ENCODE measurements at regions not wholly inside any gene's neighbourhood (a gene's known extent, or its start where the extent isn't known, plus 50 kb on each side); places are given as distances from the start of the nearest gene placed in this dataset.

DNA sequence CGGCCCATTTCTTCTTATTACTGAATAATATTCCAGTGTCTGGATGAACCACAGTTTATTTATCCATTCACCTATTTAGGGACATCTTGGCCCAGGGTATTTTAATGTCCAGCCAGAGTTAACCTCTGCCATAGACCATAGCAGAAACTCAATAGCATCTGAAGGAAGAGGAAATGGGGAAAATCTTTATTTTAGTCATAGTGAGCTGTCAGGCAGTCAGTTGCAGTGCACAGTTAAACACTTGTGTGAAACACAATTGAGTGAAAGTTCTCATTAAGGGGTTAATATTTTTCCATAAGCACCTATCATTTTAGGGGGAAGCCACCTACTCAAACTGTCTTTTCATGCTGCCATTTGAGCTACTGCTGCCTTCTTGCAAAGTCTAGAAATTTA, 197.3 kb upstream of the PPFIA2 start:
- no peak for TF ChIP-seq POLR2AphosphoS5 (IDR thresholded peaks at IDR 0.05; ENCODE audit: borderline replicate concordance, low read depth, low read length)
- TF ChIP-seq EZH2 (IDR thresholded peaks at IDR 0.05), result no peak
